MM.1S (cell line): ENCODE measurements at regions not wholly inside any gene's neighbourhood (a gene's known extent, or its start where the extent isn't known, plus 50 kb on each side); places are given as distances from the start of the nearest gene placed in this dataset.

Source experiments
- DNase-seq: peaks from one replicate; pipeline ENCODE4 v3.0.0-alpha.2; 2015
- H2AFZ ChIP-seq: fragments of 300-600 bp; sonication (generic); 2 replicates; pipeline ENCODE4 v1.6.0; 2016; ENCODE audit warnings: antibody characterized with exemption, low read length
- H3F3A ChIP-seq: fragments of 300-600 bp; sonication (generic); 2 replicates; pipeline ENCODE4 v1.6.1; 2016; ENCODE audit warnings: mild to moderate bottlenecking, antibody characterized with exemption, low read length, moderate library complexity, mixed read lengths; ENCODE audit not compliant: insufficient read depth
- H3K27ac ChIP-seq: fragments of 300-600 bp; sonication (generic); 2 replicates; pipeline ENCODE4 v1.5.1; 2016; ENCODE audit warnings: mild to moderate bottlenecking, low read length
- H3K27me3 ChIP-seq: fragments of 300-600 bp; sonication (generic); replicated peaks from 2 replicates; pipeline ENCODE4 v1.6.0; 2016; ENCODE audit warnings: low read length; ENCODE audit not compliant: insufficient read depth
- H3K36me3 ChIP-seq: fragments of 300-600 bp; sonication (generic); replicated peaks from 2 replicates; pipeline ENCODE4 v1.6.1; 2016; ENCODE audit warnings: mild to moderate bottlenecking, low read length, mixed read lengths; ENCODE audit not compliant: insufficient read depth
- H3K4me1 ChIP-seq: fragments of 300-600 bp; sonication (generic); 2 replicates; pipeline ENCODE4 v1.6.1; 2016; ENCODE audit warnings: low read length, mixed read lengths
- H3K4me2 ChIP-seq: fragments of 300-600 bp; sonication (generic); 2 replicates; pipeline ENCODE4 v1.6.0; 2016; ENCODE audit warnings: low read depth, low read length
- H3K4me3 ChIP-seq: fragments of 300-600 bp; sonication (generic); 2 replicates; pipeline ENCODE4 v1.5.1; 2016; ENCODE audit warnings: low read length, mixed read lengths
- H3K79me2 ChIP-seq: fragments of 300-600 bp; sonication (generic); 2 replicates; pipeline ENCODE4 v1.6.1; 2016; ENCODE audit warnings: mixed run types, low read length, mixed read lengths
- H3K9ac ChIP-seq: fragments of 300-600 bp; sonication (generic); 2 replicates; pipeline ENCODE4 v1.6.1; 2016; ENCODE audit warnings: low read length, mixed read lengths
- H3K9me2 ChIP-seq: fragments of 300-600 bp; sonication (generic); replicated peaks from 2 replicates; pipeline ENCODE4 v1.6.1; 2016; ENCODE audit warnings: mild to moderate bottlenecking, low read length, mixed read lengths; ENCODE audit not compliant: insufficient read depth
- H3K9me3 ChIP-seq: fragments of 300-600 bp; sonication (generic); replicated peaks from 2 replicates; pipeline ENCODE4 v1.6.1; 2016; ENCODE audit warnings: mild to moderate bottlenecking, low read length, mixed read lengths; ENCODE audit not compliant: insufficient read depth
- H4K20me1 ChIP-seq: fragments of 300-600 bp; sonication (generic); 2 replicates; pipeline ENCODE4 v1.6.1; 2016; ENCODE audit warnings: mild to moderate bottlenecking, low read length, moderate library complexity, mixed read lengths; ENCODE audit not compliant: insufficient read depth
- CTCF ChIP-seq: fragments of 300-600 bp; sonication (generic); IDR thresholded peaks from 2 replicates; pipeline ENCODE4 v1.5.1; 2016; ENCODE audit warnings: antibody characterized with exemption, low read length, mixed read lengths
- EZH2 ChIP-seq: fragments of 300-600 bp; sonication (generic); optimal IDR thresholded peaks from 2 replicates; pipeline ENCODE3; 2017; ENCODE audit warnings: low read depth, mild to moderate bottlenecking, antibody characterized with exemption, low read length, mixed read lengths
- EZH2phosphoT487 ChIP-seq: fragments of 300-600 bp; sonication (generic); IDR thresholded peaks from 2 replicates; pipeline ENCODE4 v1.6.1; 2018; ENCODE audit warnings: antibody characterized with exemption, low read length

GRCh38 chr15:70379134-70379533, 281.4 kb upstream of the TLE3 start:
- DNase-seq = no peak
- Histone ChIP-seq H3K27ac (no peak overlapping the region), H3K79me2 (no peaks in the 10 kb centered on the region), H3K27me3 (no peaks in the 10 kb centered on the region), H3F3A (no peaks in the 10 kb centered on the region), H3K9me3 (no peaks in the 10 kb centered on the region), H3K36me3 (no peaks in the 10 kb centered on the region), H4K20me1 (no peaks in the 10 kb centered on the region), H3K9me2 (no peaks in the 10 kb centered on the region), H3K4me2 (no peak overlapping the region), H2AFZ (no peak overlapping the region), H3K4me3 (no peak overlapping the region), H3K9ac (no peak overlapping the region), H3K4me1 (no peaks in the 10 kb centered on the region)
- TF ChIP-seq EZH2 (no peak), CTCF (no peak), EZH2phosphoT487 (no peak)

DNA sequence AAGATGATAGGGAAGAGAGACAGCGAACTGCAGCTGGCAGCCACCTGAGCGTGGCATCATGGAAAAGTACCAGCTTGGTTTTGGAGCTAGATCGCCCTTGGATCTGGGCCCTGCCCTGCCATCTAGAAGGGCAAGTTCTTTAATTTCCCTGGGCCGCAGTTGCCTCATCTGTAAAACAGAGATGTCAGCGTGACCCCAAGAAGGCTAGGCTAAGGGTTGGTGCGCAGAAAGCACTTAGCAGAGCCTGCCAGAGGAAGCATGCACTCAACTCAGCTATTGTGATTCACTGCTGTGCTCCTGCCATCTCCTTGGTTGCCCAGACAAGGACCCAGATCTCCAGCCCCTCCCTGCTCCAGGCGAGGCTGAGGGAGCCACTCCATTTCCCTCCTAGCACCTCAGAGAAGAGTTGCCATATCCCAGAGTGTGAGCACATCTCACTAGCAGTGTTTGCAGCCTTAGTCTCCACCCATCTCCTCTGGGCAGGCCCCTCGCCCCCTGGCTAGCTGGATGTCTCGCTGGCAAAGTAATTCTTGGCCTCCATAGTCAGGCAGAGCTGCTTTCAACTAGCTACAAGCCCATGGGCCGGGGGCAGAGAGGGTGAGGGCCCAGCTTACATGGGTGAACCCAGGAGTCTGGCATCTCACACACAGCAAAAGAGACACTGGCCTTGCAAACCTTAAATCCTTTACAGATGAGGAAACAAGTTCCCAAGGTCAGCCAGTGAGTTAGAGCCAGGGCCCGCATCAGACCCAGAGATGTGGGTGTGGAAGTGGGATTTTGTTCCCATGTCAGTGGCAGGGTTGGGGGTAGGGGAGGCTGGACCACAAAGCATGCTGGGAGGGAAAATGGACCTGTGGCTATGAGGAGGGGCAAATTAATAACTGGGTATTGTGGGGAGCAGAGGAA, 280.7 kb upstream of the TLE3 start:
- no peaks in the 10 kb centered on the region for H3K4me1 ChIP-seq
- no peaks in the 10 kb centered on the region for H3K9me2 ChIP-seq
- H3K4me3 ChIP-seq = no peak overlapping the region
- H3K27me3 ChIP-seq = no peaks in the 10 kb centered on the region
- TF ChIP-seq CTCF (no peak), EZH2 (no peak), EZH2phosphoT487 (no peak)
- no peaks in the 10 kb centered on the region for H4K20me1 ChIP-seq
- H3K27ac ChIP-seq = no peak overlapping the region
- H3K4me2 ChIP-seq = no peak overlapping the region
- no peak overlapping the region for H2AFZ ChIP-seq
- H3F3A ChIP-seq = no peaks in the 10 kb centered on the region
- no peak overlapping the region for H3K9ac ChIP-seq
- no peaks in the 10 kb centered on the region for H3K9me3 ChIP-seq
- no peak for DNase-seq
- no peaks in the 10 kb centered on the region for H3K79me2 ChIP-seq
- no peaks in the 10 kb centered on the region for H3K36me3 ChIP-seq

- Histone ChIP-seq H3K4me1 (no peaks in the 10 kb centered on the region), H3K36me3 (no peaks in the 10 kb centered on the region), H3K27me3 (no peaks in the 10 kb centered on the region), H3K4me3 (no peak overlapping the region), H4K20me1 (no peaks in the 10 kb centered on the region), H3K9me3 (no peaks in the 10 kb centered on the region), H2AFZ (no peak overlapping the region), H3K27ac (no peak overlapping the region), H3F3A (no peaks in the 10 kb centered on the region), H3K9me2 (no peaks in the 10 kb centered on the region), H3K79me2 (no peaks in the 10 kb centered on the region), H3K4me2 (no peak overlapping the region), H3K9ac (no peak overlapping the region)
- no peak for TF ChIP-seq CTCF
- no peak for TF ChIP-seq EZH2
- no peak for TF ChIP-seq EZH2phosphoT487
- no peak for DNase-seq
These were observed 279.4 kb upstream of the TLE3 start for GRCh38 chr15:70376929-70377691.
